Fibroblast of mammary gland (primary cell): ENCODE measurements at regions not wholly inside any gene's neighbourhood (a gene's known extent, or its start where the extent isn't known, plus 50 kb on each side); places are given as distances from the start of the nearest gene placed in this dataset.

Experiments
- DNase-seq: peaks from one replicate; pipeline ENCODE4 v3.0.0-alpha.2; 2010; ENCODE audit warnings: low read depth
- H3K4me3 ChIP-seq: 2 replicates; pipeline ENCODE4 v1.5.1; 2011; ENCODE audit warnings: low read depth, mild to moderate bottlenecking, low read length, moderate library complexity; ENCODE audit not compliant: control insufficient read depth
- TF ChIP-seq, protein P1 (sequence below): conservative IDR thresholded peaks from 2 replicates; pipeline ENCODE4 v1.5.1; 2011; ENCODE audit warnings: low read depth, low read length, inconsistent platforms; ENCODE audit not compliant: control insufficient read depth, insufficient read depth

DNA sequence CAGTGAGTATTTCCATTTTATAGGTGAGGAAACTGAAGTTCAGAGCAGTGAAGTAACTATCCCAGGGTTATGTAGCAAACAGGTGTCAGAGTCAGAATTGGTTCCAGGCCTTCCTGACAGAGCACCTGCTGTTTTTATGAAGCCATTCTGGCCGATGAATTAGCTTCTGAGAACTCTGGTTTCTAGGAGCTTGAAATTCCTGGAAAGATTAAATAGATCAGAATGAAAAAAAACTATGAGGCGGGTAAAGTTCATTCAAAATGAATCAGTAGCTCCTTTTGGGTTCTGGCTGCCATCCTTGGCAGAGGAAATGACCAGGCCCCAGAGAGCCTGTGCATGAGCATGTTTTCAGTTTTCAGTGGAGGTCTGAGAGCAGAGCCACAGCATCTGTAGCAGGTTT lies 59.3 kb upstream of the CFAP161 start:
- H3K4me3 ChIP-seq: no peak overlapping the region
- TF ChIP-seq, protein P1, sequence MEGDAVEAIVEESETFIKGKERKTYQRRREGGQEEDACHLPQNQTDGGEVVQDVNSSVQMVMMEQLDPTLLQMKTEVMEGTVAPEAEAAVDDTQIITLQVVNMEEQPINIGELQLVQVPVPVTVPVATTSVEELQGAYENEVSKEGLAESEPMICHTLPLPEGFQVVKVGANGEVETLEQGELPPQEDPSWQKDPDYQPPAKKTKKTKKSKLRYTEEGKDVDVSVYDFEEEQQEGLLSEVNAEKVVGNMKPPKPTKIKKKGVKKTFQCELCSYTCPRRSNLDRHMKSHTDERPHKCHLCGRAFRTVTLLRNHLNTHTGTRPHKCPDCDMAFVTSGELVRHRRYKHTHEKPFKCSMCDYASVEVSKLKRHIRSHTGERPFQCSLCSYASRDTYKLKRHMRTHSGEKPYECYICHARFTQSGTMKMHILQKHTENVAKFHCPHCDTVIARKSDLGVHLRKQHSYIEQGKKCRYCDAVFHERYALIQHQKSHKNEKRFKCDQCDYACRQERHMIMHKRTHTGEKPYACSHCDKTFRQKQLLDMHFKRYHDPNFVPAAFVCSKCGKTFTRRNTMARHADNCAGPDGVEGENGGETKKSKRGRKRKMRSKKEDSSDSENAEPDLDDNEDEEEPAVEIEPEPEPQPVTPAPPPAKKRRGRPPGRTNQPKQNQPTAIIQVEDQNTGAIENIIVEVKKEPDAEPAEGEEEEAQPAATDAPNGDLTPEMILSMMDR: no peak
- no peak for DNase-seq

DNA sequence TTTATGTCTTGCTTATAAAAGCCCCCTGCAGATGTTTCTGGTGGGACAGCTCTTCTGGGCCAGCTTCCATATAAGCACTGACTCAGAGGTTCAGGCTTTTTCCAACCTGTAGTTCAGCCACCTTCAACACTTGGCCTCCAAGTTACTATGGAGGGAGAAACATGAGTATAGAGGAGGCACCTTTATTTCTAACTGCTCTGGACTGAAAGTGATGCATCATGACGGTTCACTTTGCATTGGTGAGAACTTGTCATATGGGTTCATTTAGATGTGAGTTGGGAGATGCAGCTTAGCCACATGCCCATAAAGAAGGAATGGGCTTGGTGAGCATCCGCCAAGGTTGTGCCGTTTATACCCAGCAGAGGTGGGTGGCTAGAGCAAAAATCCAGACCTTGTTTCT lies 58.8 kb upstream of the CFAP161 start:
- no peak overlapping the region for H3K4me3 ChIP-seq
- no peak for DNase-seq
- TF ChIP-seq, protein P1: no peak

DNA sequence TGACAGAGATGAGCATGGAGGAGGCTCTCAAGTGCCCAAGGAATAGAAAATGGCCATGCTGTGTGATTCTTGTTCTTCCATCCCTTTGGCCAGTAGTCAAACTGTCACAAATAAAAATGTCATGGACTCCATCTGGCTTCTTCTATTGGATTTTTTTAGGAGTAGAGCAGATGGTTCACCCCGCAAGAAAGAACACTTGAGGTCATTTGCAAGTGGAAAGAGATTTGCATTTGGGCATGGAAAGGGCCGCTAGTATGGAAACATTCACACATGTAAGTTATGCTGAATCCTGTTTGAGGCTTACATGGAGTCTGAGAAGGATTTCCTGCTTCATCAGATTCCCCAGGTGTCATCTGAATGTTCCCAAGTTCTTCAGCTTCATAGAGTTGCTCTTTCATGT lies 53.1 kb upstream of the CFAP161 start:
- TF ChIP-seq, protein P1: no peak
- no peak for DNase-seq
- H3K4me3 ChIP-seq: no peak overlapping the region

DNA sequence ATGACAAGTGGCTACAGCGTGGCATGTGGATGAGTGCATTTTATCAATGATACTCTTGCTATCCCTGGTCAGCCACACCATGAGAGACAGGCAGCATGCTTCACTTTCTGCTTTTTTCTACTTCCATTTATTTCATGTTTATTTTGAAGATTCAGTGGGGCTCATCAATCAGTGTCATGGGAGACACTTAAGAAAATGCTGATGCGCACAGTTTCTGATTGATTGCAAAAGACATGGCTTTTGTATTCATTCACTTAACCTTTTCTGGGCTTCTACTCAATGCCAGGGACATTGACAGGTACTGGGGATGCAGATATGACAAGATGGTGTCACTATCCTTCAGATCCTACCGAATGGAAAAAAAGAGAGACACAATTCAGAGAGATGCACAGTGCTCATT lies 50.9 kb upstream of the CFAP161 start:
- no peak for DNase-seq
- no peak overlapping the region for H3K4me3 ChIP-seq
- TF ChIP-seq, protein P1: no peak
